ENCODE measurements at regions not wholly inside any gene's neighbourhood (a gene's known extent, or its start where the extent isn't known, plus 50 kb on each side); places are given as distances from the start of the nearest gene placed in this dataset.

GRCh38 chr1:194478731-194479130 lies 1292.3 kb upstream of the B3GALT2 start:
- Histone ChIP-seq H3K36me3 (ENCODE audit: control insufficient read depth in 2 of 3, insufficient read depth in 3 of 3, low read length in 3 of 3) (no peaks in the 10 kb centered on the region), H3K27ac (ENCODE audit: low read depth in 2 of 2, low read length in 2 of 2) (no peak overlapping the region), H3K9me3 (ENCODE audit: control insufficient read depth in 2 of 3, insufficient read depth in 1 of 3, low read length in 3 of 3) (no peaks in the 10 kb centered on the region), H3K4me1 (ENCODE audit: control insufficient read depth in 2 of 3, insufficient read depth in 2 of 3, low read depth in 1 of 3, low read length in 3 of 3) (no peaks in the 10 kb centered on the region), H3K9ac (ENCODE audit: low read length in 3 of 3) (no peak overlapping the region), H3K27me3 (ENCODE audit: control insufficient read depth, insufficient read depth, low read length) (no peaks in the 10 kb centered on the region), H3K4me3 (ENCODE audit: low read length in 3 of 3) (no peak overlapping the region)
- TF ChIP-seq, protein P1, sequence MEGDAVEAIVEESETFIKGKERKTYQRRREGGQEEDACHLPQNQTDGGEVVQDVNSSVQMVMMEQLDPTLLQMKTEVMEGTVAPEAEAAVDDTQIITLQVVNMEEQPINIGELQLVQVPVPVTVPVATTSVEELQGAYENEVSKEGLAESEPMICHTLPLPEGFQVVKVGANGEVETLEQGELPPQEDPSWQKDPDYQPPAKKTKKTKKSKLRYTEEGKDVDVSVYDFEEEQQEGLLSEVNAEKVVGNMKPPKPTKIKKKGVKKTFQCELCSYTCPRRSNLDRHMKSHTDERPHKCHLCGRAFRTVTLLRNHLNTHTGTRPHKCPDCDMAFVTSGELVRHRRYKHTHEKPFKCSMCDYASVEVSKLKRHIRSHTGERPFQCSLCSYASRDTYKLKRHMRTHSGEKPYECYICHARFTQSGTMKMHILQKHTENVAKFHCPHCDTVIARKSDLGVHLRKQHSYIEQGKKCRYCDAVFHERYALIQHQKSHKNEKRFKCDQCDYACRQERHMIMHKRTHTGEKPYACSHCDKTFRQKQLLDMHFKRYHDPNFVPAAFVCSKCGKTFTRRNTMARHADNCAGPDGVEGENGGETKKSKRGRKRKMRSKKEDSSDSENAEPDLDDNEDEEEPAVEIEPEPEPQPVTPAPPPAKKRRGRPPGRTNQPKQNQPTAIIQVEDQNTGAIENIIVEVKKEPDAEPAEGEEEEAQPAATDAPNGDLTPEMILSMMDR (IDR thresholded peaks at IDR 0.05; ENCODE audit: borderline replicate concordance, extremely low read depth, insufficient read depth): no peak
- no peak for FAIRE-seq
- no peak for DNase-seq
- intact Hi-C loops (cut with DNase I): no loop called here

DNA sequence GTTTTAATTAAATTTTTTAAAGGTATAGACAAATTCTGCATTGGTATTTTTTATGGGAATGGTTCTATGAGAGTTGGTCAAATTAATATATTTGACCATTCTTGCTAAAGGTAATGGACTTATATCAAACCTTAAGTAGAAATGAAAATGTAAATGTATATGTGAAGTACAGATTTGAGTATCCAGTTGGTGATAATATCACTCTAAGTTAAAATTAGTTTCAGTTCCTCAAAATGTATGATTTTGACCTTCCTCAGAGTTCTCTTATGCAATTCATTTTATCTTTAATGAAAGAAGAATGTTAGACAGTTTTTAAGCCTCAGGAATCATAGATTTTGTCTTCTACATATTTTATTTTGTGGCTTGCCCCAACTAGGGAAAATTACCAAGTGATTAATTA lies 1291.5 kb upstream of the B3GALT2 start:
- DNase-seq: no peak
- H3K9me3 ChIP-seq (ENCODE audit: control insufficient read depth in 2 of 3, insufficient read depth in 1 of 3, low read length in 3 of 3): no peaks in the 10 kb centered on the region
- no peak for FAIRE-seq
- intact Hi-C loops (cut with DNase I): no loop called here
- no peak overlapping the region for H3K9ac ChIP-seq (ENCODE audit: low read length in 3 of 3)
- H3K4me1 ChIP-seq (ENCODE audit: control insufficient read depth in 2 of 3, insufficient read depth in 2 of 3, low read depth in 1 of 3, low read length in 3 of 3): no peaks in the 10 kb centered on the region
- no peaks in the 10 kb centered on the region for H3K27me3 ChIP-seq (ENCODE audit: control insufficient read depth, insufficient read depth, low read length)
- no peak overlapping the region for H3K27ac ChIP-seq (ENCODE audit: low read depth in 2 of 2, low read length in 2 of 2)
- H3K4me3 ChIP-seq (ENCODE audit: low read length in 3 of 3): no peak overlapping the region
- no peaks in the 10 kb centered on the region for H3K36me3 ChIP-seq (ENCODE audit: control insufficient read depth in 2 of 3, insufficient read depth in 3 of 3, low read length in 3 of 3)
- TF ChIP-seq, protein P1 (IDR thresholded peaks at IDR 0.05; ENCODE audit: borderline replicate concordance, extremely low read depth, insufficient read depth): no peak

DNA sequence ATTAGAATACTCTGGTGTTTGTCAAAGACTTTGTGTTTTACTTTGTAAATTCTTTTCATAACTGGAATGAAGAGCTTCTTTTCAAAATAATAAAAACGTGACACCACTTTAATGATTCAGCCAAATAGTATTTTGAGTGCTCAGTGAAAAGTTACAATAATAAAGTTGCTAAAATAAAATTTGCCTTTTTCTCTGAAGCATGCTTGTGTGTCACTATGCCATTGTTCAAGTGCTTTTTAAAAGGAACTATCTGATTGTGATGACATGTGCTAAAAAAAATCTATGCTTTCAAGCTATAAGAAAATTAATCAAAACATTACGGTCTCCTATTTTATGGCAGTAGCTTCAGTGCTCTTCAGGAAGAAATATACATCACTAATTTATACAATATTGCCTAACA lies 1290.5 kb upstream of the B3GALT2 start:
- H3K27ac ChIP-seq (ENCODE audit: low read depth in 2 of 2, low read length in 2 of 2): no peak overlapping the region
- no peaks in the 10 kb centered on the region for H3K36me3 ChIP-seq (ENCODE audit: control insufficient read depth in 2 of 3, insufficient read depth in 3 of 3, low read length in 3 of 3)
- H3K9me3 ChIP-seq (ENCODE audit: control insufficient read depth in 2 of 3, insufficient read depth in 1 of 3, low read length in 3 of 3): no peaks in the 10 kb centered on the region
- intact Hi-C loops (cut with DNase I): no loop called here
- TF ChIP-seq, protein P1 (IDR thresholded peaks at IDR 0.05; ENCODE audit: borderline replicate concordance, extremely low read depth, insufficient read depth): no peak
- H3K4me3 ChIP-seq (ENCODE audit: low read length in 3 of 3): no peak overlapping the region
- DNase-seq (no peak), FAIRE-seq (no peak)
- H3K4me1 ChIP-seq (ENCODE audit: control insufficient read depth in 2 of 3, insufficient read depth in 2 of 3, low read depth in 1 of 3, low read length in 3 of 3): no peaks in the 10 kb centered on the region
- H3K9ac ChIP-seq (ENCODE audit: low read length in 3 of 3): no peak overlapping the region
- H3K27me3 ChIP-seq (ENCODE audit: control insufficient read depth, insufficient read depth, low read length): no peaks in the 10 kb centered on the region

DNA sequence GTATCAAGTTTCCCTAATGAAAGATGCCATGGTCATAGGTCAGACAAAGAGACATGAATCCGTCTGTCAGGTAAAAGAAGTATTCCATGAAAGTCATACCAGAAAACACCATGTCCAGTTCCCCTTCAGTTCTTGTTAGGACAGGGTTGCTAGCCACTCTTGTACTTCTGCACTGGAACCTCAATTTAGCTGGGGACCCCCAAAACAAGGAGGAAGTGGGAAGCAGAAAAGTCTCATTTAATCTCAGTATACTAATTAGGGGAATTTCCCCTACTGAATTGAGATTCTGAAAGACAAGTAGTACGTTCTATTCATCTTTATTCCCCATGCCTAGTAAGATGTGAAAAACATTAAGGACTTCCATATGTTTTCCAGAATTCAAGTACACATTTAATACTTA lies 1289.9 kb upstream of the B3GALT2 start:
- DNase-seq: peak in 2 of 5 donors; percentile 29 to 32

More for the DNA sequence above, 1289.9 kb upstream of the B3GALT2 start:
- Histone ChIP-seq H3K9ac (ENCODE audit: low read length in 3 of 3) (no peak overlapping the region), H3K9me3 (ENCODE audit: control insufficient read depth in 2 of 3, insufficient read depth in 1 of 3, low read length in 3 of 3) (no peaks in the 10 kb centered on the region), H3K27ac (ENCODE audit: low read depth in 2 of 2, low read length in 2 of 2) (no peak overlapping the region), H3K4me3 (ENCODE audit: low read length in 3 of 3) (no peak overlapping the region), H3K36me3 (ENCODE audit: control insufficient read depth in 2 of 3, insufficient read depth in 3 of 3, low read length in 3 of 3) (no peaks in the 10 kb centered on the region), H3K4me1 (ENCODE audit: control insufficient read depth in 2 of 3, insufficient read depth in 2 of 3, low read depth in 1 of 3, low read length in 3 of 3) (no peaks in the 10 kb centered on the region), H3K27me3 (ENCODE audit: control insufficient read depth, insufficient read depth, low read length) (no peaks in the 10 kb centered on the region)
- TF ChIP-seq, protein P1 (IDR thresholded peaks at IDR 0.05; ENCODE audit: borderline replicate concordance, extremely low read depth, insufficient read depth): no peak
- intact Hi-C loops (cut with DNase I): no loop called here
- FAIRE-seq: no peak

Data from kidney (tissue), 13 donors.